Activated CD4-positive, alpha-beta T cell treated with anti-CD3 and anti-CD28 coated beads, Interleukin-2, amount 50 U/mL, for 24 hours (primary cell): ENCODE measurements at regions not wholly inside any gene's neighbourhood (a gene's known extent, or its start where the extent isn't known, plus 50 kb on each side); places are given as distances from the start of the nearest gene placed in this dataset.

Source experiments
- DNase-seq, 2 donors: peaks; one replicate each; pipeline ENCODE4 v3.0.0-alpha.2; 2020; ENCODE audit warnings: low read depth in 1 of 2, low spot score in 1 of 2

- no peak for DNase-seq
These were observed 70.2 kb downstream of the HRH4 start for GRCh38 chr18:24530630-24531111.

- DNase-seq, result no peak
These were observed 73.8 kb downstream of the HRH4 start for GRCh38 chr18:24534271-24534670.

GRCh38 chr18:24534737-24535136 is 74.3 kb downstream of the HRH4 start:
- no peak for DNase-seq

GRCh38 chr18:24535527-24536295 is 75.3 kb downstream of the HRH4 start:
- DNase-seq, result no peak

- no peak for DNase-seq
These were observed 75.9 kb downstream of the HRH4 start for GRCh38 chr18:24536326-24536725.

- no peak for DNase-seq
These were observed 76.4 kb downstream of the HRH4 start for GRCh38 chr18:24536834-24537233.

- DNase-seq, result no peak
These were observed 78.2 kb downstream of the HRH4 start for GRCh38 chr18:24538414-24539264.

GRCh38 chr18:24539866-24540617 is 79.6 kb downstream of the HRH4 start:
- DNase-seq, result no peak

- DNase-seq, result no peak
These were observed 80.5 kb downstream of the HRH4 start for GRCh38 chr18:24540896-24541295.

- DNase-seq, result no peak
These were observed 82.8 kb downstream of the HRH4 start for GRCh38 chr18:24543086-24543794.

GRCh38 chr18:24543795-24544498 is 83.5 kb downstream of the HRH4 start:
- no peak for DNase-seq

- no peak for DNase-seq
These were observed 84.5 kb downstream of the HRH4 start for GRCh38 chr18:24544949-24545348.

GRCh38 chr18:24545651-24546050 is 85.2 kb downstream of the HRH4 start:
- no peak for DNase-seq

- no peak for DNase-seq
These were observed 85.9 kb downstream of the HRH4 start for GRCh38 chr18:24546307-24546706.

- no peak for DNase-seq
These were observed 88.1 kb downstream of the HRH4 start for GRCh38 chr18:24548583-24548982.

- no peak for DNase-seq
These were observed 91.8 kb downstream of the HRH4 start for GRCh38 chr18:24552218-24552617.

- no peak for DNase-seq
These were observed 93.3 kb downstream of the HRH4 start for GRCh38 chr18:24553571-24554285.

- DNase-seq, result no peak
These were observed 98.0 kb downstream of the HRH4 start for GRCh38 chr18:24558403-24558802.

GRCh38 chr18:24559526-24559925 is 99.1 kb downstream of the HRH4 start:
- no peak for DNase-seq
